ENCODE measurements at regions not wholly inside any gene's neighbourhood (a gene's known extent, or its start where the extent isn't known, plus 50 kb on each side); places are given as distances from the start of the nearest gene placed in this dataset.

- 87% methylated on average over 3 of the region's 3 CpGs for WGBS
- Histone ChIP-seq H3K36me3 (ENCODE audit: insufficient read depth, low read length) (no peaks in the 10 kb centered on the region), H3K27ac (ENCODE audit: low read depth, low read length) (no peak overlapping the region), H3K4me3 (ENCODE audit: low read length) (no peak overlapping the region), H3K9ac (ENCODE audit: low read depth, low read length) (no peak overlapping the region), H3K27me3 (ENCODE audit: insufficient read depth, low read length) (no peaks in the 10 kb centered on the region), H3K4me1 (ENCODE audit: insufficient read depth, low read length) (peaks cover 9% of the 10 kb centered on the region; the same call in 1 of the 2 replicates), H3K9me3 (ENCODE audit: insufficient read depth, low read depth, low read length) (no peaks in the 10 kb centered on the region)
Measured at GRCh38 chr17:72332367-72332766, 211.5 kb downstream of the SOX9 start.

- Histone ChIP-seq H3K9ac (ENCODE audit: low read depth, low read length) (no peak overlapping the region), H3K9me3 (ENCODE audit: insufficient read depth, low read depth, low read length) (no peaks in the 10 kb centered on the region), H3K27ac (ENCODE audit: low read depth, low read length) (no peak overlapping the region), H3K27me3 (ENCODE audit: insufficient read depth, low read length) (no peaks in the 10 kb centered on the region), H3K4me1 (ENCODE audit: insufficient read depth, low read length) (peaks cover 9% of the 10 kb centered on the region; the same call in 1 of the 2 replicates), H3K36me3 (ENCODE audit: insufficient read depth, low read length) (no peaks in the 10 kb centered on the region), H3K4me3 (ENCODE audit: low read length) (no peak overlapping the region)
- WGBS, result 86% methylated on average over 2 of the region's 2 CpGs
Measured at GRCh38 chr17:72333570-72333969, 212.8 kb downstream of the SOX9 start.

GRCh38 chr17:72334205-72334604 is 213.4 kb downstream of the SOX9 start:
- peaks cover 9% of the 10 kb centered on the region; the same call in 1 of the 2 replicates for H3K4me1 ChIP-seq (ENCODE audit: insufficient read depth, low read length)
- no peaks in the 10 kb centered on the region for H3K36me3 ChIP-seq (ENCODE audit: insufficient read depth, low read length)
- H3K9me3 ChIP-seq (ENCODE audit: insufficient read depth, low read depth, low read length), result no peaks in the 10 kb centered on the region
- H3K27me3 ChIP-seq (ENCODE audit: insufficient read depth, low read length), result no peaks in the 10 kb centered on the region
- no peak overlapping the region for H3K27ac ChIP-seq (ENCODE audit: low read depth, low read length)
- H3K4me3 ChIP-seq (ENCODE audit: low read length), result no peak overlapping the region
- H3K9ac ChIP-seq (ENCODE audit: low read depth, low read length), result no peak overlapping the region
- WGBS, result 81% methylated on average over 3 of the region's 3 CpGs

- H3K9ac ChIP-seq (ENCODE audit: low read depth, low read length), result no peak overlapping the region
- H3K36me3 ChIP-seq (ENCODE audit: insufficient read depth, low read length), result no peaks in the 10 kb centered on the region
- no peak overlapping the region for H3K27ac ChIP-seq (ENCODE audit: low read depth, low read length)
- H3K4me1 ChIP-seq (ENCODE audit: insufficient read depth, low read length), result peaks cover 9% of the 10 kb centered on the region; the same call in 1 of the 2 replicates
- H3K9me3 ChIP-seq (ENCODE audit: insufficient read depth, low read depth, low read length), result no peaks in the 10 kb centered on the region
- 78% methylated on average over 10 of the region's 11 CpGs for WGBS
- H3K4me3 ChIP-seq (ENCODE audit: low read length), result no peak overlapping the region
- H3K27me3 ChIP-seq (ENCODE audit: insufficient read depth, low read length), result no peaks in the 10 kb centered on the region
Measured at GRCh38 chr17:72336026-72336803, 215.4 kb downstream of the SOX9 start.

GRCh38 chr17:72336804-72337070 is 215.9 kb downstream of the SOX9 start:
- 92% methylated on average over 1 of the region's 1 CpG for WGBS

GRCh38 chr17:72338304-72338703 is 217.5 kb downstream of the SOX9 start:
- H3K9ac ChIP-seq (ENCODE audit: low read depth, low read length), result no peak overlapping the region
- no peak overlapping the region for H3K27ac ChIP-seq (ENCODE audit: low read depth, low read length)
- no peak overlapping the region for H3K4me3 ChIP-seq (ENCODE audit: low read length)
- H3K9me3 ChIP-seq (ENCODE audit: insufficient read depth, low read depth, low read length), result no peaks in the 10 kb centered on the region
- no peaks in the 10 kb centered on the region for H3K36me3 ChIP-seq (ENCODE audit: insufficient read depth, low read length)
- 91% methylated on average over 2 of the region's 2 CpGs for WGBS
- H3K27me3 ChIP-seq (ENCODE audit: insufficient read depth, low read length), result no peaks in the 10 kb centered on the region
- peaks cover 20% of the 10 kb centered on the region for H3K4me1 ChIP-seq (ENCODE audit: insufficient read depth, low read length)

More at GRCh38 chr17:72336804-72337070, 215.9 kb downstream of the SOX9 start:
- Histone ChIP-seq H3K27me3 (ENCODE audit: insufficient read depth, low read length) (no peaks in the 10 kb centered on the region), H3K27ac (ENCODE audit: low read depth, low read length) (no peak overlapping the region), H3K9me3 (ENCODE audit: insufficient read depth, low read depth, low read length) (no peaks in the 10 kb centered on the region), H3K4me1 (ENCODE audit: insufficient read depth, low read length) (peaks cover 9% of the 10 kb centered on the region; the same call in 1 of the 2 replicates), H3K36me3 (ENCODE audit: insufficient read depth, low read length) (no peaks in the 10 kb centered on the region), H3K9ac (ENCODE audit: low read depth, low read length) (no peak overlapping the region), H3K4me3 (ENCODE audit: low read length) (no peak overlapping the region)

- H3K9me3 ChIP-seq (ENCODE audit: insufficient read depth, low read depth, low read length), result no peaks in the 10 kb centered on the region
- no peaks in the 10 kb centered on the region for H3K36me3 ChIP-seq (ENCODE audit: insufficient read depth, low read length)
- H3K9ac ChIP-seq (ENCODE audit: low read depth, low read length), result no peak overlapping the region
- H3K27ac ChIP-seq (ENCODE audit: low read depth, low read length), result no peak overlapping the region
- WGBS, result 80% methylated on average over 10 of the region's 12 CpGs
- no peak overlapping the region for H3K4me3 ChIP-seq (ENCODE audit: low read length)
- no peaks in the 10 kb centered on the region for H3K27me3 ChIP-seq (ENCODE audit: insufficient read depth, low read length)
- H3K4me1 ChIP-seq (ENCODE audit: insufficient read depth, low read length), result peaks cover 20% of the 10 kb centered on the region
Measured at GRCh38 chr17:72338847-72339790, 218.3 kb downstream of the SOX9 start.

GRCh38 chr17:72340836-72341235 is 220.0 kb downstream of the SOX9 start:
- H3K36me3 ChIP-seq (ENCODE audit: insufficient read depth, low read length), result no peaks in the 10 kb centered on the region
- no peak overlapping the region for H3K4me3 ChIP-seq (ENCODE audit: low read length)
- H3K27me3 ChIP-seq (ENCODE audit: insufficient read depth, low read length), result no peaks in the 10 kb centered on the region
- no peaks in the 10 kb centered on the region for H3K9me3 ChIP-seq (ENCODE audit: insufficient read depth, low read depth, low read length)
- no peak overlapping the region for H3K9ac ChIP-seq (ENCODE audit: low read depth, low read length)
- H3K4me1 ChIP-seq (ENCODE audit: insufficient read depth, low read length), result peaks cover 17% of the 10 kb centered on the region
- WGBS, result 91% methylated on average over 6 of the region's 6 CpGs
- H3K27ac ChIP-seq (ENCODE audit: low read depth, low read length), result no peak overlapping the region

- Histone ChIP-seq H3K4me3 (ENCODE audit: low read length) (no peak overlapping the region), H3K9me3 (ENCODE audit: insufficient read depth, low read depth, low read length) (no peaks in the 10 kb centered on the region), H3K27me3 (ENCODE audit: insufficient read depth, low read length) (no peaks in the 10 kb centered on the region), H3K27ac (ENCODE audit: low read depth, low read length) (no peak overlapping the region), H3K4me1 (ENCODE audit: insufficient read depth, low read length) (peaks cover 11% of the 10 kb centered on the region), H3K36me3 (ENCODE audit: insufficient read depth, low read length) (no peaks in the 10 kb centered on the region), H3K9ac (ENCODE audit: low read depth, low read length) (no peak overlapping the region)
- WGBS, result 91% methylated on average over 4 of the region's 5 CpGs
Measured at GRCh38 chr17:72342061-72342460, 221.2 kb downstream of the SOX9 start.

GRCh38 chr17:72342627-72343527 is 222.1 kb downstream of the SOX9 start:
- 91% methylated on average over 28 of the region's 28 CpGs for WGBS
- H3K4me3 ChIP-seq (ENCODE audit: low read length), result no peak overlapping the region
- no peak overlapping the region for H3K27ac ChIP-seq (ENCODE audit: low read depth, low read length)
- H3K9me3 ChIP-seq (ENCODE audit: insufficient read depth, low read depth, low read length), result no peaks in the 10 kb centered on the region
- peaks cover 11% of the 10 kb centered on the region for H3K4me1 ChIP-seq (ENCODE audit: insufficient read depth, low read length)
- H3K36me3 ChIP-seq (ENCODE audit: insufficient read depth, low read length), result no peaks in the 10 kb centered on the region
- no peaks in the 10 kb centered on the region for H3K27me3 ChIP-seq (ENCODE audit: insufficient read depth, low read length)
- H3K9ac ChIP-seq (ENCODE audit: low read depth, low read length), result no peak overlapping the region

Measured in HUES64 (cell line).